Left lung (tissue), 4 donors: ENCODE measurements at regions not wholly inside any gene's neighbourhood (a gene's known extent, or its start where the extent isn't known, plus 50 kb on each side); places are given as distances from the start of the nearest gene placed in this dataset.

Experiments used
- ATAC-seq: fragments of 200-7000 bp; cut with Tn5 transposase; one replicate; pipeline ENCODE4 v1.9.1; 2020; ENCODE audit warnings: moderate library complexity
- DNase-seq, 4 donors: peaks; one replicate each; pipeline ENCODE4 v3.0.0-alpha.2; 2013 to 2020
- H3K27ac ChIP-seq, 2 donors: fragments of 200-600 bp; sonication (generic) in 1 of 2; one replicate each; pipeline versions ENCODE4 v1.5.0 to v1.8.0; 2020 to 2021
- H3K27me3 ChIP-seq, 2 donors: fragments of 200-600 bp; sonication (generic) in 1 of 2; one replicate each; pipeline versions ENCODE4 v1.5.0 to v1.8.0; 2020 to 2021
- H3K36me3 ChIP-seq, 2 donors: fragments of 200-600 bp; sonication (generic) in 1 of 2; one replicate each; pipeline versions ENCODE4 v1.5.0 to v1.8.0; 2020 to 2021
- H3K4me1 ChIP-seq, 2 donors: fragments of 200-600 bp; one replicate each; pipeline ENCODE4 v1.8.0; 2021
- H3K4me3 ChIP-seq, 2 donors: fragments of 200-600 bp; sonication (generic) in 1 of 2; one replicate each; pipeline versions ENCODE4 v1.5.0 to v1.8.0; 2020 to 2021; ENCODE audit warnings: mild to moderate bottlenecking in 1 of 2
- H3K9me3 ChIP-seq, 2 donors: fragments of 200-600 bp; sonication (generic) in 1 of 2; one replicate each; pipeline versions ENCODE4 v1.5.0 to v1.8.0; 2020 to 2021
- CTCF ChIP-seq, 2 donors: fragments of 200-600 bp; sonication (generic) in 1 of 2; IDR thresholded peaks; one replicate each; pipeline versions ENCODE4 v1.5.0 to v1.8.0; 2021; ENCODE audit warnings: antibody characterized with exemption in 2 of 2
- intact Hi-C, 2 donors: fragments of 100-400 bp; cut with DNase I; formaldehyde crosslinking; loops; one replicate each; pipeline versions ENCODE4 v1.11.2 to v1.14.2; 2022
- donor health status: DM: no; HTN: yes; CAD: no.
- donor health status: DM: no; HTN: no; CAD: no.

- no peaks in the 10 kb centered on the region for H3K4me1 ChIP-seq
- peaks cover 0 to 2% of the 10 kb centered on the region in 2 donors for H3K9me3 ChIP-seq
- no peak overlapping the region for H3K27ac ChIP-seq
- H3K27me3 ChIP-seq: no peaks in the 10 kb centered on the region
- H3K4me3 ChIP-seq: no peak overlapping the region
- DNase-seq (no peak), ATAC-seq (no peak)
- no peaks in the 10 kb centered on the region for H3K36me3 ChIP-seq
- TF ChIP-seq CTCF (IDR thresholded peaks at IDR 0.05): no peak
- intact Hi-C loops: no loop called here
Measured at GRCh38 chr3:66093981-66094380, 55.3 kb upstream of the MAGI1 start.

DNA sequence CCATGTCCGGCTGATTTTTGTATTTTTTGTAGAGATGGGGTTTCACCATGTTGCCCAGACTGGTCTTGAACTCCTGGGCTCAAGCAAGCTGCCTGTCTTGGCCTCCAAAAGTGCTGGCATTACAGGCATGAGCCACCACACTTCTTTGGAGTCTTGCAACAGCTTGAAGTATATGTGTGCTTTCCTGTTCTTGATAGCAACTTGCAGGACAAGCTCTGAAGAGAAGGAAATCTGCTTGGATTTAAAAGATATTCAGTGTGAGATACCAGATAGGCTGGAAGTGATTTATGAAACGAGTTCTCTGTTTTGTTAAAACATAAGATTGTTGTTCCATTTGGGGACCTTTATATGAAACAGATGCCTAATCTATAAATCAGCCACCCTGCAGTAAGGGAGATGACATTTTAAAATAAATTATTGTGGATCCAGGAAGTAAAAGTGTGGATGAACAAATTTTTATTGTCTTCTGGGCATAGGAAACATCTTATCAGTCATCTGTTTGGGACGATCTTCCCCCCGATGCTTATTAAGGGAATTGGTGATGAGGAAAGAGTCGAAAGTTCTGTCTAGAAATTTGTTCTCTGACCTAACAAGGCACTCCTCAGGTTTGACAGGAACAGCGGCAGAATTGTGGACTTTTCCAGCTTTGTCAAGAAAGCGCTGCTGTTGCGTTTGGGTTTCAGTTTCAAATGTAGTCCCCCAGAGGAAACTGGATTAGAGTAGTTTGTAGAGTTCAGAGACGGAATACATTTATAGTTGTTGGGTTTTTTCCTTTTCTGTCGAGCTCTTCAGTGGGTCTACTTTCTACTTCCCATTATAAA lies 53.7 kb upstream of the MAGI1 start:
- no peak for ATAC-seq
- Histone ChIP-seq H3K4me1 (no peaks in the 10 kb centered on the region), H3K36me3 (no peaks in the 10 kb centered on the region), H3K4me3 (no peak overlapping the region), H3K9me3 (peaks cover 0 to 2% of the 10 kb centered on the region in 2 donors), H3K27me3 (no peaks in the 10 kb centered on the region), H3K27ac (no peak overlapping the region)
- no peak for DNase-seq
- intact Hi-C loops: no loop called here
- no peak for TF ChIP-seq CTCF (IDR thresholded peaks at IDR 0.05)
